Neural cell (in vitro differentiated cells): ENCODE measurements at regions not wholly inside any gene's neighbourhood (a gene's known extent, or its start where the extent isn't known, plus 50 kb on each side); places are given as distances from the start of the nearest gene placed in this dataset.

ENCODE experiments used
- EP300 ChIP-seq: fragments of 450-650 bp; conservative IDR thresholded peaks from 2 replicates; pipeline ENCODE4 v1.6.1; 2014; ENCODE audit warnings: antibody characterized with exemption, mild to moderate bottlenecking, moderate library complexity; ENCODE audit not compliant: poor library complexity, severe bottlenecking
- EZH2 ChIP-seq: fragments of 200-600, 300-800 bp; shearing (Covaris generic), sonication (generic); IDR thresholded peaks from 2 replicates; pipeline ENCODE4 v1.6.1; 2014; ENCODE audit warnings: antibody characterized with exemption, low read length, borderline replicate concordance, mild to moderate bottlenecking; ENCODE audit not compliant: insufficient read depth, poor library complexity, severe bottlenecking
- MXI1 ChIP-seq: fragments of 450-650 bp; conservative IDR thresholded peaks from 2 replicates; pipeline ENCODE4 v1.6.1; 2014; ENCODE audit warnings: antibody characterized with exemption, mild to moderate bottlenecking; ENCODE audit not compliant: poor library complexity, severe bottlenecking
- POLR2AphosphoS5 ChIP-seq: IDR thresholded peaks from 2 replicates; pipeline ENCODE4 v1.6.1; 2012
- RAD21 ChIP-seq: fragments of 450-650 bp; conservative IDR thresholded peaks from 2 replicates; pipeline ENCODE4 v1.6.1; 2014; ENCODE audit warnings: antibody characterized with exemption, mild to moderate bottlenecking, moderate library complexity
- REST ChIP-seq: IDR thresholded peaks from 2 replicates; pipeline ENCODE4 v1.6.1; 2012; ENCODE audit warnings: borderline replicate concordance
- SMC3 ChIP-seq: fragments of 450-650 bp; conservative IDR thresholded peaks from 2 replicates; pipeline ENCODE4 v1.6.1; 2014; ENCODE audit warnings: antibody characterized with exemption, mild to moderate bottlenecking, moderate library complexity; ENCODE audit not compliant: poor library complexity
- TAF1 ChIP-seq: IDR thresholded peaks from 2 replicates; pipeline ENCODE4 v1.6.1; 2012; ENCODE audit warnings: low read depth
- TF ChIP-seq, protein P1 (sequence below): fragments of 450-650 bp; IDR thresholded peaks from 2 replicates; pipeline ENCODE4 v1.5.1; 2014; ENCODE audit warnings: antibody characterized with exemption, mild to moderate bottlenecking, moderate library complexity; ENCODE audit not compliant: poor library complexity, severe bottlenecking

GRCh38 chr21:35538386-35538785, 489.3 kb upstream of the RUNX1 start:
- TF ChIP-seq EZH2 = no peak
- TF ChIP-seq, protein P1, sequence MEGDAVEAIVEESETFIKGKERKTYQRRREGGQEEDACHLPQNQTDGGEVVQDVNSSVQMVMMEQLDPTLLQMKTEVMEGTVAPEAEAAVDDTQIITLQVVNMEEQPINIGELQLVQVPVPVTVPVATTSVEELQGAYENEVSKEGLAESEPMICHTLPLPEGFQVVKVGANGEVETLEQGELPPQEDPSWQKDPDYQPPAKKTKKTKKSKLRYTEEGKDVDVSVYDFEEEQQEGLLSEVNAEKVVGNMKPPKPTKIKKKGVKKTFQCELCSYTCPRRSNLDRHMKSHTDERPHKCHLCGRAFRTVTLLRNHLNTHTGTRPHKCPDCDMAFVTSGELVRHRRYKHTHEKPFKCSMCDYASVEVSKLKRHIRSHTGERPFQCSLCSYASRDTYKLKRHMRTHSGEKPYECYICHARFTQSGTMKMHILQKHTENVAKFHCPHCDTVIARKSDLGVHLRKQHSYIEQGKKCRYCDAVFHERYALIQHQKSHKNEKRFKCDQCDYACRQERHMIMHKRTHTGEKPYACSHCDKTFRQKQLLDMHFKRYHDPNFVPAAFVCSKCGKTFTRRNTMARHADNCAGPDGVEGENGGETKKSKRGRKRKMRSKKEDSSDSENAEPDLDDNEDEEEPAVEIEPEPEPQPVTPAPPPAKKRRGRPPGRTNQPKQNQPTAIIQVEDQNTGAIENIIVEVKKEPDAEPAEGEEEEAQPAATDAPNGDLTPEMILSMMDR = no peak
- no peak for TF ChIP-seq POLR2AphosphoS5
- TF ChIP-seq TAF1 = no peak
- no peak for TF ChIP-seq MXI1
- no peak for TF ChIP-seq REST
- TF ChIP-seq SMC3 = no peak
- no peak for TF ChIP-seq EP300
- no peak for TF ChIP-seq RAD21
